ENCODE measurements at regions not wholly inside any gene's neighbourhood (a gene's known extent, or its start where the extent isn't known, plus 50 kb on each side); places are given as distances from the start of the nearest gene placed in this dataset.

- intact Hi-C loops (cut with DNase I): no loop called here
- H3K9me3 ChIP-seq: no peaks in the 10 kb centered on the region
- no peak for DNase-seq (ENCODE audit: low spot score in 2 of 2)
- H3K4me1 ChIP-seq: no peaks in the 10 kb centered on the region
- TF ChIP-seq, protein P1, sequence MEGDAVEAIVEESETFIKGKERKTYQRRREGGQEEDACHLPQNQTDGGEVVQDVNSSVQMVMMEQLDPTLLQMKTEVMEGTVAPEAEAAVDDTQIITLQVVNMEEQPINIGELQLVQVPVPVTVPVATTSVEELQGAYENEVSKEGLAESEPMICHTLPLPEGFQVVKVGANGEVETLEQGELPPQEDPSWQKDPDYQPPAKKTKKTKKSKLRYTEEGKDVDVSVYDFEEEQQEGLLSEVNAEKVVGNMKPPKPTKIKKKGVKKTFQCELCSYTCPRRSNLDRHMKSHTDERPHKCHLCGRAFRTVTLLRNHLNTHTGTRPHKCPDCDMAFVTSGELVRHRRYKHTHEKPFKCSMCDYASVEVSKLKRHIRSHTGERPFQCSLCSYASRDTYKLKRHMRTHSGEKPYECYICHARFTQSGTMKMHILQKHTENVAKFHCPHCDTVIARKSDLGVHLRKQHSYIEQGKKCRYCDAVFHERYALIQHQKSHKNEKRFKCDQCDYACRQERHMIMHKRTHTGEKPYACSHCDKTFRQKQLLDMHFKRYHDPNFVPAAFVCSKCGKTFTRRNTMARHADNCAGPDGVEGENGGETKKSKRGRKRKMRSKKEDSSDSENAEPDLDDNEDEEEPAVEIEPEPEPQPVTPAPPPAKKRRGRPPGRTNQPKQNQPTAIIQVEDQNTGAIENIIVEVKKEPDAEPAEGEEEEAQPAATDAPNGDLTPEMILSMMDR (IDR thresholded peaks at IDR 0.05): no peak
- H3K27me3 ChIP-seq: no peaks in the 10 kb centered on the region
- H3K27ac ChIP-seq: no peak overlapping the region
- no peaks in the 10 kb centered on the region for H3K36me3 ChIP-seq
- no peak overlapping the region for H3K4me3 ChIP-seq
Measured at GRCh38 chr2:2565671-2566070, 234.6 kb upstream of the MYT1L start.

DNA sequence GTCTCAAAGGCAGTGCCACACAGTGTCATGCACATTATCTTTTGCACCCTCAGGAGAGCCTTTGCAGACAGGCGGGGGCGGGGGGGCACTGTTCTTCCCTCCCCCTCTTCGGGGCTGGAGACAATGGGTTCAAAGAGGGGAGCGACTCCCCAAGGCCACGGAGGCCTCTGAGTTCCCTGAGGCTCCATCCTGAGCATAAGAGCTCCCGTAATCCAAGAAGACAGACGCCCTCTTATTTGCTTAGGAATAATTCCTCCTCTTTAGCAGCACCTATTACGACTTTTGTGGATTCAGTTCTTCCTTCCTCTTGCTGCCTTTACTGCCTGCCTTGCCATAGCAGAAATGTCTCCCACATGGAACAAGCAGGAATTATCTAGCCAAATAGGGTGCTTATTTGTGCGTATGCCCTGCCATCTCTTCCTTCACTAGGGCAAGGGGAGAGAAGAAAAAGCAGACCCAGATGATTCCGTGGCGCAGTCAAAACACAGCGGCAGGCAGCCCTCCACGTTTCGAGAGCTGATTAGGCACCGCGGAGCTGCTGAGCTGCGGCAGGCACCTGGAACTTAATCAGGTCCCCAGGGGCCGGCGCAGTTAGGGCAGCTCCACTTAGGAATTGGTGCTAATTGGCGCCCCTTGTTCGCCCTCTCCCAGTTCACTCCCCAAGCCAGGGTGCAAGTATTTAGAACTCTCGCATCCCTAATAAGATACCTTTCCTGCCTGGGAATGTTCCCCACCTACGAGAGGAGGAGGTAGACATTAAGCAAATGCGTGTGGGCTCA, 233.4 kb upstream of the MYT1L start:
- intact Hi-C loops (cut with DNase I): no loop called here
- Histone ChIP-seq H3K27me3 (no peaks in the 10 kb centered on the region), H3K9me3 (no peaks in the 10 kb centered on the region), H3K36me3 (no peaks in the 10 kb centered on the region), H3K4me1 (no peaks in the 10 kb centered on the region), H3K4me3 (no peak overlapping the region), H3K27ac (no peak overlapping the region)
- DNase-seq (ENCODE audit: low spot score in 2 of 2): no peak
- TF ChIP-seq, protein P1 (IDR thresholded peaks at IDR 0.05): no peak

DNA sequence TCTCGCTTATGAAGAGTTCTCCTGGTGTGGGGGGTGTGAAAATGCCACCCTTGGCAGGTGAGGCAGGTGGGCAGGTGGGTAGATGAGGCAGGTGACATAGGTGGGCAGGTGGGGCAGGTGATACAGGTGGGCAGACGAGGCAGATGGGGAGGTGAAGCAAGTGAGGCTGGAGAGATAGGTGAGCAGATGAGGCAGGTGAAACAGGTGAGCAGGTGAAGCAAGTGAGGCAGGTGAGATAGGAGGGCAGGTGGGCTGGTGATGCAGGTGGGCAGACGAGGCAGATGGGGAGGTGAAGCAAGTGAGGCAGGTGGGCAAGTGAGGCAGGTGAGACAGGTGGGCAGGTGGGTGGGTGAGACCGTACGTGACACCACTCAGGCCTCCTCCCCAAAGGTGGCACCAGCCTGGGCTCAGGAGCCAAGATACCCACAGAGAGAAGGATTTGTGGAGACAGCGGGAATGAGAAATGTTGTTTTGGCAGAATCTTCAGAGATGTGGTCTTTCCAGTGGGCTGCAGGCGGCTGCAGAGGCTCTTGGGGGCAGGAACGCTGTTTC, 232.3 kb upstream of the MYT1L start:
- TF ChIP-seq, protein P1 (IDR thresholded peaks at IDR 0.05): no peak
- no peak for DNase-seq (ENCODE audit: low spot score in 2 of 2)
- intact Hi-C loops (cut with DNase I): no loop called here
- Histone ChIP-seq H3K9me3 (no peaks in the 10 kb centered on the region), H3K4me3 (no peak overlapping the region), H3K4me1 (no peaks in the 10 kb centered on the region), H3K27ac (no peak overlapping the region), H3K27me3 (no peaks in the 10 kb centered on the region), H3K36me3 (no peaks in the 10 kb centered on the region)

DNA sequence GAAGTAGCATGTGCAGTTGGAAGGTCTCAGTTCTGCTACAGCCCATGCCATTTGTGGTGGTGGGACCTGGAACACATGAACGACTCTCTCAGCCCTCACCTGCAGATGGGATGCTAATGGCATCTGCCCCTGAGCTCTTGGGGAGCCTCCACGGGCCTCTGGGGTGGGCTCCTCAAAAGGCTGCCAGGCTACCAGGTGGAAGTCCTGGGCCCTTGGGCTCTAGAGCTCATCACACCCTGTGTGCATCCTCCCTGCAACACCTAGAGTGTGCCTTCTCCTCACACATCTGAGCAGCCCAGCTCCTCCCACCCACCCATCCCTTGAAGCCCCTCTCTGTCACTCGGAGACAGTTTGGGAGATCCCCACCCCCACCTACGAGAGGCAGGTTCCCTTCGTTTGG, 231.8 kb upstream of the MYT1L start:
- DNase-seq (ENCODE audit: low spot score in 2 of 2): no peak
- no peak overlapping the region for H3K27ac ChIP-seq
- no peak overlapping the region for H3K4me3 ChIP-seq
- no peaks in the 10 kb centered on the region for H3K9me3 ChIP-seq
- TF ChIP-seq, protein P1 (IDR thresholded peaks at IDR 0.05): no peak
- intact Hi-C loops (cut with DNase I): no loop called here
- no peaks in the 10 kb centered on the region for H3K4me1 ChIP-seq
- no peaks in the 10 kb centered on the region for H3K27me3 ChIP-seq
- H3K36me3 ChIP-seq: no peaks in the 10 kb centered on the region

GRCh38 chr2:2561346-2562095, 230.4 kb upstream of the MYT1L start:
- Histone ChIP-seq H3K9me3 (no peaks in the 10 kb centered on the region), H3K4me3 (no peak overlapping the region), H3K36me3 (no peaks in the 10 kb centered on the region), H3K27me3 (no peaks in the 10 kb centered on the region), H3K27ac (no peak overlapping the region), H3K4me1 (no peaks in the 10 kb centered on the region)
- DNase-seq (ENCODE audit: low spot score in 2 of 2): no peak
- intact Hi-C loops (cut with DNase I): no loop called here
- TF ChIP-seq, protein P1 (IDR thresholded peaks at IDR 0.05): no peak
